ENCODE measurements at regions not wholly inside any gene's neighbourhood (a gene's known extent, or its start where the extent isn't known, plus 50 kb on each side); places are given as distances from the start of the nearest gene placed in this dataset.

DNA sequence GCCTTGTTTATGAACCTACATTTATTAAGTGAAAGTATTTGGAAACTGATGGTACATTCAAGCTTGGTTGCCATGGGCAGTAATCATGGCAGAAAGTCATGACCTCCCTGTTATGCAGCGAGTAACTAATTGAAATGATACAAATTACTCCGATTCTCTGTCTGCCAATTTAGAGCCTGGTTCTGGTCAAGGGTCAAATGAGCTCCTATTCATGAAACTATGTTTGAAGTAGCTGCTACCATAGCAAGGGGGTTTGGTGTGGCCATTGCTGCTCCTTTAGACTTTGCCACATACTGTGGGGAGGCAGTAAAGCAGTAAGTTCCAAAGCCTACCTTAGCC, 187.2 kb upstream of the FOXD3 start:
- Mint-ChIP-seq H3K4me1 (ENCODE audit: low read depth) (no peaks in the 10 kb centered on the region), H3K4me3 (no peak overlapping the region), H3K36me3 (ENCODE audit: low read depth) (no peaks in the 10 kb centered on the region), H3K27me3 (peaks cover 22% of the 10 kb centered on the region), H3K27ac (no peak overlapping the region), H3K9me3 (no peaks in the 10 kb centered on the region)

- Mint-ChIP-seq H3K4me1 (ENCODE audit: low read depth) (no peaks in the 10 kb centered on the region), H3K4me3 (no peak overlapping the region), H3K9me3 (no peaks in the 10 kb centered on the region), H3K27ac (no peak overlapping the region), H3K27me3 (peaks cover 19% of the 10 kb centered on the region), H3K36me3 (ENCODE audit: low read depth) (no peaks in the 10 kb centered on the region)
Measured at GRCh38 chr1:63135801-63136200, 186.6 kb upstream of the FOXD3 start.

- Mint-ChIP-seq H3K4me1 (ENCODE audit: low read depth) (no peaks in the 10 kb centered on the region), H3K4me3 (no peak overlapping the region), H3K27me3 (peaks cover 11% of the 10 kb centered on the region), H3K27ac (no peak overlapping the region), H3K36me3 (ENCODE audit: low read depth) (no peaks in the 10 kb centered on the region), H3K9me3 (no peaks in the 10 kb centered on the region)
Measured at GRCh38 chr1:63142001-63142400, 180.4 kb upstream of the FOXD3 start.

- H3K27me3 Mint-ChIP-seq = peaks cover 8% of the 10 kb centered on the region
- no peaks in the 10 kb centered on the region for H3K4me1 Mint-ChIP-seq (ENCODE audit: low read depth)
- no peak overlapping the region for H3K27ac Mint-ChIP-seq
- no peaks in the 10 kb centered on the region for H3K36me3 Mint-ChIP-seq (ENCODE audit: low read depth)
- H3K4me3 Mint-ChIP-seq = no peak overlapping the region
- no peaks in the 10 kb centered on the region for H3K9me3 Mint-ChIP-seq
Measured at GRCh38 chr1:63143482-63143881, 178.9 kb upstream of the FOXD3 start.

GRCh38 chr1:63147783-63148182, 174.6 kb upstream of the FOXD3 start:
- Mint-ChIP-seq H3K27ac (no peak overlapping the region), H3K9me3 (no peaks in the 10 kb centered on the region)

GRCh38 chr1:63148825-63149645, 173.3 kb upstream of the FOXD3 start:
- H3K9me3 Mint-ChIP-seq = no peaks in the 10 kb centered on the region
- H3K4me3 Mint-ChIP-seq = no peak overlapping the region
- H3K4me1 Mint-ChIP-seq (ENCODE audit: low read depth) = no peaks in the 10 kb centered on the region
- no peaks in the 10 kb centered on the region for H3K36me3 Mint-ChIP-seq (ENCODE audit: low read depth)
- peaks cover 15% of the 10 kb centered on the region for H3K27me3 Mint-ChIP-seq
- no peak overlapping the region for H3K27ac Mint-ChIP-seq

More at GRCh38 chr1:63147783-63148182, 174.6 kb upstream of the FOXD3 start:
- H3K4me1 Mint-ChIP-seq (ENCODE audit: low read depth) = no peaks in the 10 kb centered on the region
- no peak overlapping the region for H3K4me3 Mint-ChIP-seq
- no peaks in the 10 kb centered on the region for H3K36me3 Mint-ChIP-seq (ENCODE audit: low read depth)
- H3K27me3 Mint-ChIP-seq = peaks cover 12% of the 10 kb centered on the region

GRCh38 chr1:63152572-63152971, 169.8 kb upstream of the FOXD3 start:
- no peaks in the 10 kb centered on the region for H3K4me1 Mint-ChIP-seq (ENCODE audit: low read depth)
- H3K36me3 Mint-ChIP-seq (ENCODE audit: low read depth) = no peaks in the 10 kb centered on the region
- H3K9me3 Mint-ChIP-seq = no peaks in the 10 kb centered on the region
- peaks cover 17% of the 10 kb centered on the region for H3K27me3 Mint-ChIP-seq
- H3K27ac Mint-ChIP-seq = no peak overlapping the region
- H3K4me3 Mint-ChIP-seq = no peak overlapping the region

GRCh38 chr1:63155437-63155836, 166.9 kb upstream of the FOXD3 start:
- Mint-ChIP-seq H3K4me3 (no peak overlapping the region), H3K27me3 (peaks cover 22% of the 10 kb centered on the region), H3K4me1 (ENCODE audit: low read depth) (no peaks in the 10 kb centered on the region), H3K27ac (no peak overlapping the region), H3K36me3 (ENCODE audit: low read depth) (no peaks in the 10 kb centered on the region), H3K9me3 (no peaks in the 10 kb centered on the region)

DNA sequence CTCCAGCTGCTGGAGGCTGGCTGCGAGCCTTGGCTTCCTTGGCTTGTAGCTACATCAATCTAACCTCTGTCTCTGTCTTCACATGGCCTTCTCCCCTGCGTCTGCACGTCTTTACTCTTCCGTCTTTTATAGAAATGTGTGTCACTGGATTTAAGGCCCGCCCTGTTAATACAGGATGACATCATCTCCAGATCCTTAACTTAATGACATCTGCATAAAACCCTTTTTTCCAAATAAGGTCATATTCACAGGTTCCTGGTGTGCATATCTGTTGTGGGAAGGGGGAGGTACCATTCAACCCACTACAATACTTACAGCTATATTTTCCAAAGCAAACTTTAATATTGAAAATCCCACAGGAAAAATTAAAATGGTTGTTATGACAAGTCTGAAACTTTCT, 165.3 kb upstream of the FOXD3 start:
- Mint-ChIP-seq H3K27me3 (peaks cover 18% of the 10 kb centered on the region), H3K36me3 (ENCODE audit: low read depth) (no peaks in the 10 kb centered on the region), H3K4me1 (ENCODE audit: low read depth) (no peaks in the 10 kb centered on the region), H3K27ac (no peak overlapping the region), H3K9me3 (no peaks in the 10 kb centered on the region), H3K4me3 (no peak overlapping the region)

GRCh38 chr1:63169057-63169456, 153.3 kb upstream of the FOXD3 start:
- Mint-ChIP-seq H3K9me3 (no peaks in the 10 kb centered on the region), H3K4me3 (no peak overlapping the region), H3K27me3 (peaks cover 34% of the 10 kb centered on the region), H3K36me3 (ENCODE audit: low read depth) (no peaks in the 10 kb centered on the region), H3K27ac (no peak overlapping the region), H3K4me1 (ENCODE audit: low read depth) (no peaks in the 10 kb centered on the region)

GRCh38 chr1:63173161-63173560, 149.2 kb upstream of the FOXD3 start:
- H3K9me3 Mint-ChIP-seq = peaks cover 10% of the 10 kb centered on the region
- H3K27ac Mint-ChIP-seq = no peak overlapping the region
- no peak overlapping the region for H3K4me3 Mint-ChIP-seq
- H3K36me3 Mint-ChIP-seq (ENCODE audit: low read depth) = no peaks in the 10 kb centered on the region
- H3K4me1 Mint-ChIP-seq (ENCODE audit: low read depth) = no peaks in the 10 kb centered on the region
- peaks cover 19% of the 10 kb centered on the region for H3K27me3 Mint-ChIP-seq

DNA sequence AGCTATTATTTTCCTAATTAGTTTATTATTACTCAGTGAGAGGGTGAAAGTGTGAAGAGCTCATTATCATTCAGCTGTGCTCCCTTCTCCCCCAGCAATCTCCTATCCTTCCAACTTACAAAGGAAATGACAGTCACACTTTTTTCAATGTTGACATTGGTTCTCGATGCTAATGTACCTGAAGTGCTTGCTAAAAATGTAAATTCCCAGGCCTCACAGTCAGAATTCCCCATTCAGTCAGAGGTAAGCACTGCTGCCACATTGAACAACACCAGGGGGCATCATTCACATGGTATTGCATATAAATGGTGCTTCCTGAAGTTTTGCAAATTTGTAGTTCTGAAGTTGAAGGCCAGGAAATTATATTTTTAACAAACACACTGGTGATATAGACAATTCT, 132.7 kb upstream of the FOXD3 start:
- no peaks in the 10 kb centered on the region for H3K36me3 Mint-ChIP-seq (ENCODE audit: low read depth)

DNA sequence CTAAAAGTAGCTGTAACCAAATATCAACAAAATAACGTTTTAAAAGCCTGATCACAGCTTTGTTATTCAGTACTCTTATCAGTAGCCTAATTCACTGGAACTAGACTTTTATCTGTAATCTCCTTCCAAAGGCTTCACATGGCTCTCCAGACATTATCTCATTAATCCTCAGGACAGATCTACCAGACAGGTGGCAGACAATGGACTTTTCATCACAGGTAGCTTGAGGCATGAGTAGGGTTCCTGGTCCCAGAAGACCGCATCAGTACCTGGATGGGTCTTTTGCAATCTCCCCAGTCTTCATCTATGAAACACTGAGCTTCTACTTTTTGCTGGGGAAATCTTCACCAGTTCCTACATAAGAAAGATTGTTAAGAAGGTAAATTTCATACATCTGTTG, 132.2 kb upstream of the FOXD3 start:
- no peaks in the 10 kb centered on the region for H3K36me3 Mint-ChIP-seq (ENCODE audit: low read depth)

More for the DNA sequence above, 132.7 kb upstream of the FOXD3 start:
- H3K4me1 Mint-ChIP-seq (ENCODE audit: low read depth) = no peaks in the 10 kb centered on the region
- no peak overlapping the region for H3K27ac Mint-ChIP-seq
- no peaks in the 10 kb centered on the region for H3K9me3 Mint-ChIP-seq
- peaks cover 10% of the 10 kb centered on the region for H3K27me3 Mint-ChIP-seq
- no peak overlapping the region for H3K4me3 Mint-ChIP-seq

DNA sequence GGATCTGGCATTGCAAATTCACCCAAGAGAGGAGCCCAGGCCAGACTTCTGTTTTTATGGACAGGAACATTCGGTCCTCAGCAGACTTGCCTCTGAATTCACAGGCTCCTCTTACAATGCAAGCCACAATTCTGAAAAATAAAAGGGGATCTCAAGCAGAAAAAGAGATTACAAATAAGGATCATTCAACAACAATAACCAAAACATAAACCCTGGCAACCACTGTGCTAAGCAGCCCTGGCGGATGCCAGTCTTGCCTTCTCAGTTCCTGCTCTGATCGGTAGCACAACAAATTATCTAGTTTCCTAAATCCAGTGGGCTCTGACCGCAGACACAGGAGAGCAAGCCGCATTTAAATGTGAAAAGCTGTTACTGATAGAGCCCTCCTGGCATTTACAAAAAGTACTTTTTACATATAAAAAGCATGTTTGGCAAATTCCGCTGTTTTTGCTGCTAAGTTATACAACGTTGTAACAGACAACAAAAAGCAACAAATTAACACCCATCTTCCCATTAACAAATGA, 123.4 kb upstream of the FOXD3 start:
- Mint-ChIP-seq H3K9me3 (no peaks in the 10 kb centered on the region), H3K4me3 (no peak overlapping the region), H3K27me3 (peaks cover 6% of the 10 kb centered on the region), H3K4me1 (ENCODE audit: low read depth) (no peaks in the 10 kb centered on the region), H3K27ac (no peak overlapping the region), H3K36me3 (ENCODE audit: low read depth) (no peaks in the 10 kb centered on the region)

More for the DNA sequence above, 132.2 kb upstream of the FOXD3 start:
- Mint-ChIP-seq H3K27me3 (peaks cover 10% of the 10 kb centered on the region), H3K9me3 (no peaks in the 10 kb centered on the region), H3K4me3 (no peak overlapping the region), H3K27ac (no peak overlapping the region), H3K4me1 (ENCODE audit: low read depth) (no peaks in the 10 kb centered on the region)

- H3K9me3 Mint-ChIP-seq = no peaks in the 10 kb centered on the region
- H3K27ac Mint-ChIP-seq = no peak overlapping the region
- H3K4me1 Mint-ChIP-seq (ENCODE audit: low read depth) = no peaks in the 10 kb centered on the region
Measured at GRCh38 chr1:63199706-63200335, 122.5 kb upstream of the FOXD3 start.

More at GRCh38 chr1:63199706-63200335, 122.5 kb upstream of the FOXD3 start:
- Mint-ChIP-seq H3K27me3 (peaks cover 3% of the 10 kb centered on the region), H3K4me3 (no peak overlapping the region), H3K36me3 (ENCODE audit: low read depth) (no peaks in the 10 kb centered on the region)
